Astrocyte (in vitro differentiated cells and primary cell): ENCODE measurements at regions not wholly inside any gene's neighbourhood (a gene's known extent, or its start where the extent isn't known, plus 50 kb on each side); places are given as distances from the start of the nearest gene placed in this dataset.

ENCODE experiments used
- DNase-seq: peaks from one replicate; pipeline ENCODE4 v3.0.0-alpha.2; 2010; ENCODE audit warnings: low read depth
- FAIRE-seq: peaks from 2 replicates; lab custom pipeline; 2011; peaks lifted over from hg19 to GRCh38; lab: Jason Lieb, UNC
- H2AFZ ChIP-seq: 2 replicates; pipeline ENCODE4 v1.6.0; 2012; ENCODE audit warnings: low read depth, low read length, inconsistent platforms
- H3K27ac ChIP-seq: 2 replicates; pipeline ENCODE4 v1.5.1; 2011; ENCODE audit warnings: low read depth, low read length, inconsistent platforms
- H3K27me3 ChIP-seq: 2 replicates; pipeline ENCODE4 v1.6.0; 2011; ENCODE audit warnings: low read length, inconsistent platforms; ENCODE audit not compliant: insufficient read depth
- H3K36me3 ChIP-seq: 2 replicates; pipeline ENCODE4 v1.5.1; 2011; ENCODE audit warnings: low read length, inconsistent platforms; ENCODE audit not compliant: insufficient read depth
- H3K4me1 ChIP-seq: 2 replicates; pipeline ENCODE4 v1.5.1; 2011; ENCODE audit warnings: low read length, inconsistent platforms; ENCODE audit not compliant: insufficient read depth
- H3K4me2 ChIP-seq: 2 replicates; pipeline ENCODE4 v1.6.0; 2012; ENCODE audit warnings: low read length, inconsistent platforms
- H3K4me3 ChIP-seq: 2 replicates; pipeline ENCODE4 v1.5.1; 2011; ENCODE audit warnings: low read depth, mild to moderate bottlenecking, low read length, inconsistent platforms; ENCODE audit not compliant: insufficient read depth
- H3K79me2 ChIP-seq: 2 replicates; pipeline ENCODE4 v1.6.0; 2012; ENCODE audit warnings: mild to moderate bottlenecking, low read length, inconsistent platforms; ENCODE audit not compliant: insufficient read depth
- H3K9ac ChIP-seq: 2 replicates; pipeline ENCODE4 v1.6.0; 2012; ENCODE audit warnings: mild to moderate bottlenecking, low read length, inconsistent platforms
- H3K9me3 ChIP-seq: 2 replicates; pipeline ENCODE4 v1.5.1; 2012; ENCODE audit warnings: low read depth, mild to moderate bottlenecking, low read length, inconsistent platforms; ENCODE audit not compliant: insufficient read depth
- H4K20me1 ChIP-seq: 2 replicates; pipeline ENCODE4 v1.6.0; 2012; ENCODE audit warnings: low read length, inconsistent platforms; ENCODE audit not compliant: insufficient read depth
- H3K27ac Mint-ChIP-seq: one replicate; pipeline ENCODE4 v1.8.0; 2021; ENCODE audit warnings: mild to moderate bottlenecking, mixed read lengths; ENCODE audit not compliant: unreplicated experiment
- H3K27me3 Mint-ChIP-seq: one replicate; pipeline ENCODE4 v1.8.0; 2021; ENCODE audit warnings: low read depth, mixed read lengths; ENCODE audit not compliant: unreplicated experiment
- H3K36me3 Mint-ChIP-seq: one replicate; pipeline ENCODE4 v1.8.0; 2021; ENCODE audit warnings: low read depth, mixed read lengths; ENCODE audit not compliant: unreplicated experiment
- H3K4me1 Mint-ChIP-seq: one replicate; pipeline ENCODE4 v1.8.0; 2021; ENCODE audit warnings: low read depth, mixed read lengths; ENCODE audit not compliant: unreplicated experiment
- H3K4me3 Mint-ChIP-seq: one replicate; pipeline ENCODE4 v1.8.0; 2021; ENCODE audit warnings: mild to moderate bottlenecking, moderate library complexity, mixed read lengths; ENCODE audit not compliant: unreplicated experiment
- H3K9me3 Mint-ChIP-seq: one replicate; pipeline ENCODE4 v1.8.0; 2021; ENCODE audit warnings: mild to moderate bottlenecking, mixed read lengths; ENCODE audit not compliant: unreplicated experiment
- EZH2 ChIP-seq: IDR thresholded peaks from 2 replicates; pipeline ENCODE4 v1.6.1; 2012; ENCODE audit warnings: mild to moderate bottlenecking, low read length, inconsistent platforms; ENCODE audit not compliant: insufficient read depth
- TF ChIP-seq, protein P1 (sequence below): IDR thresholded peaks from 2 replicates; pipeline ENCODE4 v1.5.1; 2011; ENCODE audit warnings: low read depth, mild to moderate bottlenecking, inconsistent platforms, low read length, moderate library complexity; ENCODE audit not compliant: insufficient read depth

DNA sequence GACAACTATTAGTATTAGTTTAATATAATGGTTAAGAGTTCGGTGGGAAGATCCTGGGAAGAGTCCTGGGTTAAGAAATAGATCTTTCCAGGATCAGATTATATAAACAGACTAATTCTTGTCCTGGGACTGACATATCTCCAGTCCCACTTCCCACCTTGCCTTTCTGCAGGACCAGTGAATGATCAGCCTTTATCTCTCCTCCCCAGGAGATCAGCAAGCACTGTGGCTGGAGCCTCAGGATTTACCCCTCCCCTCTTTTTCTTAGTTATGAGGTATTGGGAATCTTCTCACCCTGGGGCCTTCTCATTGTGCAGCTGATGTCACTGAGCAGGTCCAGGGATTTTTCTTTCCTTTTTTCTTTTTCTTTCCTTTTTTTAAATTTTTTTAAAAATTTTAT is 135.7 kb upstream of the UMPS start:
- Mint-ChIP-seq H3K27me3 (peaks cover 10% of the 10 kb centered on the region), H3K9me3 (peaks cover 5% of the 10 kb centered on the region)
- no peaks in the 10 kb centered on the region for H3K79me2 ChIP-seq

DNA sequence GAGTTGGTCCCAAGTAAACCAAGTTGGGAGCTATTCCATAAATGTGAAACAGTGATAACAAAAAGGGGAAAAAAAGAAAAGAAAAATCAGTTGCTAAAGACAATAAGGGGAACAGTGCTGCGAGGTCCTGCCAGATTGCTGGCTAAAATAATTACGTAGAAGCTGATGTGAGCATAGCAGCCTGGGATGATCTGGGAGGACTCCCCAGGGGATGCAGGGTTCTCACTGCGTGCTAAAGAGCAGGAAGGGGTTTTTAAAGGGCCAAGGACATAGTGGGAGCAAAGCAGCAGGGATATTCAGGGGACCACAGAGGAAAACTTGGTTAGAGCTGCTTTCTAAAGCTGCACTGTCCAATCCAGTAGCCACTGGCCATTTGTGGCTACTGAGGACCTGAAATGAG is 133.0 kb upstream of the UMPS start:
- H2AFZ ChIP-seq: no peak overlapping the region
- H3K36me3 Mint-ChIP-seq: peaks cover 3% of the 10 kb centered on the region
- H3K9ac ChIP-seq: no peak overlapping the region
- DNase-seq (no peak), FAIRE-seq (no peak)
- H3K9me3 Mint-ChIP-seq: no peaks in the 10 kb centered on the region
- no peaks in the 10 kb centered on the region for H3K79me2 ChIP-seq
- no peak overlapping the region for H3K4me3 Mint-ChIP-seq
- peaks cover 8% of the 10 kb centered on the region for H3K4me1 ChIP-seq
- no peak overlapping the region for H3K4me2 ChIP-seq
- H3K9me3 ChIP-seq: no peaks in the 10 kb centered on the region
- TF ChIP-seq EZH2: no peak
- TF ChIP-seq, protein P1, sequence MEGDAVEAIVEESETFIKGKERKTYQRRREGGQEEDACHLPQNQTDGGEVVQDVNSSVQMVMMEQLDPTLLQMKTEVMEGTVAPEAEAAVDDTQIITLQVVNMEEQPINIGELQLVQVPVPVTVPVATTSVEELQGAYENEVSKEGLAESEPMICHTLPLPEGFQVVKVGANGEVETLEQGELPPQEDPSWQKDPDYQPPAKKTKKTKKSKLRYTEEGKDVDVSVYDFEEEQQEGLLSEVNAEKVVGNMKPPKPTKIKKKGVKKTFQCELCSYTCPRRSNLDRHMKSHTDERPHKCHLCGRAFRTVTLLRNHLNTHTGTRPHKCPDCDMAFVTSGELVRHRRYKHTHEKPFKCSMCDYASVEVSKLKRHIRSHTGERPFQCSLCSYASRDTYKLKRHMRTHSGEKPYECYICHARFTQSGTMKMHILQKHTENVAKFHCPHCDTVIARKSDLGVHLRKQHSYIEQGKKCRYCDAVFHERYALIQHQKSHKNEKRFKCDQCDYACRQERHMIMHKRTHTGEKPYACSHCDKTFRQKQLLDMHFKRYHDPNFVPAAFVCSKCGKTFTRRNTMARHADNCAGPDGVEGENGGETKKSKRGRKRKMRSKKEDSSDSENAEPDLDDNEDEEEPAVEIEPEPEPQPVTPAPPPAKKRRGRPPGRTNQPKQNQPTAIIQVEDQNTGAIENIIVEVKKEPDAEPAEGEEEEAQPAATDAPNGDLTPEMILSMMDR: no peak
- H3K4me3 ChIP-seq: no peak overlapping the region
- no peaks in the 10 kb centered on the region for H4K20me1 ChIP-seq
- peaks cover 8% of the 10 kb centered on the region for H3K4me1 Mint-ChIP-seq
- no peak overlapping the region for H3K27ac Mint-ChIP-seq
- no peaks in the 10 kb centered on the region for H3K36me3 ChIP-seq
- H3K27me3 Mint-ChIP-seq: peaks cover 5% of the 10 kb centered on the region
- no peaks in the 10 kb centered on the region for H3K27me3 ChIP-seq
- no peak overlapping the region for H3K27ac ChIP-seq

More for the DNA sequence above, 135.7 kb upstream of the UMPS start:
- H3K4me1 ChIP-seq: peaks cover under 1% of the 10 kb centered on the region
- no peaks in the 10 kb centered on the region for H3K9me3 ChIP-seq
- no peaks in the 10 kb centered on the region for H4K20me1 ChIP-seq
- Mint-ChIP-seq H3K4me3 (no peak overlapping the region), H3K27ac (no peak overlapping the region), H3K36me3 (peaks cover 3% of the 10 kb centered on the region), H3K4me1 (no peaks in the 10 kb centered on the region)
- no peak overlapping the region for H2AFZ ChIP-seq
- no peak overlapping the region for H3K9ac ChIP-seq
- DNase-seq: no peak
- TF ChIP-seq, protein P1: no peak
- TF ChIP-seq EZH2: no peak
- no peak overlapping the region for H3K4me3 ChIP-seq
- no peaks in the 10 kb centered on the region for H3K27me3 ChIP-seq
- no peak for FAIRE-seq
- H3K4me2 ChIP-seq: no peak overlapping the region
- H3K36me3 ChIP-seq: no peaks in the 10 kb centered on the region
- no peak overlapping the region for H3K27ac ChIP-seq

DNA sequence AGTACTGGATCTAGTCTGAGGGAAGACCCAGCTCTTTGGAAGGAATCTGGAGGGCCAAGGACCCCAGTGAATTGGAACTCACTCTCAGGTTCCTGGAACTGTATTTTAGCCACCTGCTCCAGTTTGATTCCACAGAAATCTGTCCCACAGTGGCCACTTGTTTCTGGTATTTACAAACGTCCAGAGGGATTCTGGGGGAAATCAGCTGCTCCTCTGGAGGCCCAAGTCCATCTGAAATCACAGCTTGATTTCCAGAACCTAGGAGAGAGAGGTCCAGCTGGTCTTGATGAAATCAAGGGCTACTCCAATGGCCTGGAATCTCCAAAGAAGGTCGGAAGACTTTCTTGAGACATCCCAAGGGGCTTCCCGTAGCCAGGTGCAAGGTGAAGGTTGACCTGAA is 132.3 kb upstream of the UMPS start:
- Histone ChIP-seq H2AFZ (no peak overlapping the region), H3K36me3 (no peaks in the 10 kb centered on the region), H3K79me2 (no peaks in the 10 kb centered on the region), H4K20me1 (no peaks in the 10 kb centered on the region), H3K27me3 (no peaks in the 10 kb centered on the region), H3K27ac (no peak overlapping the region), H3K4me3 (no peak overlapping the region), H3K9ac (no peak overlapping the region), H3K9me3 (no peaks in the 10 kb centered on the region), H3K4me1 (peaks cover 8% of the 10 kb centered on the region), H3K4me2 (no peak overlapping the region)
- peaks cover 8% of the 10 kb centered on the region for H3K4me1 Mint-ChIP-seq
- H3K27me3 Mint-ChIP-seq: peaks cover 8% of the 10 kb centered on the region
- peaks cover 3% of the 10 kb centered on the region for H3K36me3 Mint-ChIP-seq
- H3K4me3 Mint-ChIP-seq: no peak overlapping the region
- DNase-seq (no peak), FAIRE-seq (no peak)
- TF ChIP-seq, protein P1: no peak
- no peak for TF ChIP-seq EZH2
- H3K9me3 Mint-ChIP-seq: no peaks in the 10 kb centered on the region
- H3K27ac Mint-ChIP-seq: no peak overlapping the region
